ENCODE measurements at regions not wholly inside any gene's neighbourhood (a gene's known extent, or its start where the extent isn't known, plus 50 kb on each side); places are given as distances from the start of the nearest gene placed in this dataset.

DNA sequence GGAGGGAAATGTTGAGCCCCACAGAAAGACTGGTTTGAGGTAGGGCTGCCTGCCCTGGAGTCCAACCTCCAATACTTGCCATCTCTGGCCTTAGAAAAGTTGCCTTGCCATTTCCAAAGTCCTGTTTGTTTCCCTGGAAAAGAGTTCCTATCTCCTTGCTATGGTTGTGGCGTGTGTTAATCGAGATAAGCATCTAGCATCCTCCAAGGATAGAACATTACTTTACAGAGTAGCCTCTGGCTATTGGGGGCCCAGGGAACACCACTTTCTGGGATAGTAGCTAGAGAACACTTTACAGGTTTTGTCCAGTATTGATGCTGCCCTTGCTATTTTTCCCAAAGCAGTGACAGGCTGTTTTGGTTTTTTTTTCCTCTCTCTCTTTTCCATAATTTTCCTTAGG, 57.4 kb upstream of the SASH1 start:
- H3K27me3 ChIP-seq (ENCODE audit: control insufficient read depth in 2 of 2, insufficient read depth in 2 of 2, low read length in 2 of 2) = no peaks in the 10 kb centered on the region
- no peak overlapping the region for H3K4me3 ChIP-seq (ENCODE audit: low read length in 2 of 2)
- H3K4me1 ChIP-seq (ENCODE audit: control insufficient read depth in 2 of 2, insufficient read depth in 2 of 2, low read length in 2 of 2) = no peaks in the 10 kb centered on the region
- H3K9ac ChIP-seq (ENCODE audit: low read depth in 1 of 2, low read length in 2 of 2) = no peak overlapping the region
- H3K9me3 ChIP-seq (ENCODE audit: control insufficient read depth in 2 of 2, low read length in 2 of 2) = no peaks in the 10 kb centered on the region
- no peak overlapping the region for H3K27ac ChIP-seq (ENCODE audit: low read depth in 2 of 2, low read length in 2 of 2)
- H3K36me3 ChIP-seq (ENCODE audit: control insufficient read depth in 2 of 2, insufficient read depth in 2 of 2, low read length in 2 of 2) = no peaks in the 10 kb centered on the region

DNA sequence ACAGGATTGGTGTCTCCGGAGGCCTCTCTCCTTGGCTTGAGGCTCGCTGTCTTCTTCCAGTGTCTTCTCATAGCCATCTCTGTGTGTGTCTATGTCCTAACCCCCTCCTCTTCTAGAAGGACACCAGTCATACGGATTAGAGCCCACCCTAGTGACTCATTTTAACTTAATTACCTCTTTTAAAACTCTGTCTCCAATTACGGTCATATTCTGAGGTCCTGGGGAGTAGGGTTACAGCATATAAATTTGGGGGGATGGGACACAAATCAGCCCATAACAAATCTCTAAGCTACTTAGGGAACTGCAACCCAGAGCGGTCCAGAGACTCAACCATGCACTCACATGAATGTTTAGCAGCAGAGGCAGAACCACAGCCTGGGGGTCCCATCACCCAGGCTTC, 56.1 kb upstream of the SASH1 start:
- Histone ChIP-seq H3K36me3 (ENCODE audit: control insufficient read depth in 2 of 2, insufficient read depth in 2 of 2, low read length in 2 of 2) (no peaks in the 10 kb centered on the region), H3K9me3 (ENCODE audit: control insufficient read depth in 2 of 2, low read length in 2 of 2) (no peaks in the 10 kb centered on the region), H3K4me3 (ENCODE audit: low read length in 2 of 2) (no peak overlapping the region), H3K4me1 (ENCODE audit: control insufficient read depth in 2 of 2, insufficient read depth in 2 of 2, low read length in 2 of 2) (no peaks in the 10 kb centered on the region), H3K9ac (ENCODE audit: low read depth in 1 of 2, low read length in 2 of 2) (no peak overlapping the region), H3K27ac (ENCODE audit: low read depth in 2 of 2, low read length in 2 of 2) (no peak overlapping the region), H3K27me3 (ENCODE audit: control insufficient read depth in 2 of 2, insufficient read depth in 2 of 2, low read length in 2 of 2) (no peaks in the 10 kb centered on the region)

DNA sequence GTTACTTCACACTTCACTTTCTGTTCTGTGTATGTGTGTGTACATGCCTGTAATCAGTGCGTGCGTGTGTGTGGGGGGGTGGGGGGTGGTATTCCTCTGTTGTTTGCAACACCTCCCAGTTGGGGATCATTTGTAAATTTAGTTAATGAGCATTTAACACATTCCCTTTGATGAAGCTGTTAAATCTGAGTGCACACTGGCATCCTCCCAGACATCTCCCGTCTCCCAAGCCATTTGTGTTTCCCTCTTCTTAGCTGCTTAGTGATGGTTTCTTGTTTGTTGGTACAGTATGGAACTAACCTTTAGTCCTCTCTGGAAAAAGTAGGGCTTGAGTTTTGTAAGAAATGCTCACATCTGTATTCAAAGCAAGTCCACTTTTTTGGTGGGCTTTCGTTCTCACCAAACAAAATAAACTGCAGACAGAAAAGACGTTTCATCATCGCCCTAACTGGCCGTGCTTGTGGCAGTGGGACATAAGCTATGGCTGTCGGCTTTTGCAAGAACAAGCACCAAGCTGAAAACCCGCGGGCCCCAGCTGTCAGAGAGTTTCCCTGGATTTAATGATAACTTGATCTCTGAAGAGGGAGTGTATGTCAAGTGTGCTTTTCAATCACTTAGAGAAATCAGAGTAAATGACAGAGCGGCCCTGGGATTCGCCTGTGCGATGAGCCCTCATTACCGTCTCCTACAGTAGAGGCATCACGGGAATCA, 54.9 kb upstream of the SASH1 start:
- Histone ChIP-seq H3K9me3 (ENCODE audit: control insufficient read depth in 2 of 2, low read length in 2 of 2) (no peaks in the 10 kb centered on the region), H3K4me3 (ENCODE audit: low read length in 2 of 2) (no peak overlapping the region), H3K27me3 (ENCODE audit: control insufficient read depth in 2 of 2, insufficient read depth in 2 of 2, low read length in 2 of 2) (no peaks in the 10 kb centered on the region), H3K36me3 (ENCODE audit: control insufficient read depth in 2 of 2, insufficient read depth in 2 of 2, low read length in 2 of 2) (no peaks in the 10 kb centered on the region), H3K27ac (ENCODE audit: low read depth in 2 of 2, low read length in 2 of 2) (no peak overlapping the region), H3K9ac (ENCODE audit: low read depth in 1 of 2, low read length in 2 of 2) (no peak overlapping the region), H3K4me1 (ENCODE audit: control insufficient read depth in 2 of 2, insufficient read depth in 2 of 2, low read length in 2 of 2) (no peaks in the 10 kb centered on the region)

DNA sequence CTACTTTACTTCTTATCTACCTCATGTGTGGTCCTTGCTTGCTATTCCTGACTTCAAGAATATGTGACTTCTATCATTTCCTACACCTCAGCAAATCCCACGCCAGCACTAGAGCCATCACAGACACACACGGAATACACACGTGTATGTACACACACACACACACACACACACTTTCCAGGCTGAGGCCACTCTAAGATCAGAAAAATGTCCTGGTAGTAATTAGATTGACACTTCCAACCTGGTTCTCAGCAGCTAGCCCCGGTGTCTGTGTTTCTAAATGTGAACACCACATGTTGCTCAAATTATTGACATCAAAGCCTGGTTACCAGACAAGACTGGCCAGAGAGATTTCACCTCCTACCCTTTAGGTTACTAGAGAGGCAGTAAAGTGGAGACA, 54.1 kb upstream of the SASH1 start:
- no peaks in the 10 kb centered on the region for H3K36me3 ChIP-seq (ENCODE audit: control insufficient read depth in 2 of 2, insufficient read depth in 2 of 2, low read length in 2 of 2)
- no peaks in the 10 kb centered on the region for H3K9me3 ChIP-seq (ENCODE audit: control insufficient read depth in 2 of 2, low read length in 2 of 2)
- no peaks in the 10 kb centered on the region for H3K27me3 ChIP-seq (ENCODE audit: control insufficient read depth in 2 of 2, insufficient read depth in 2 of 2, low read length in 2 of 2)
- no peak overlapping the region for H3K9ac ChIP-seq (ENCODE audit: low read depth in 1 of 2, low read length in 2 of 2)
- H3K4me3 ChIP-seq (ENCODE audit: low read length in 2 of 2) = no peak overlapping the region
- H3K4me1 ChIP-seq (ENCODE audit: control insufficient read depth in 2 of 2, insufficient read depth in 2 of 2, low read length in 2 of 2) = no peaks in the 10 kb centered on the region
- H3K27ac ChIP-seq (ENCODE audit: low read depth in 2 of 2, low read length in 2 of 2) = no peak overlapping the region

DNA sequence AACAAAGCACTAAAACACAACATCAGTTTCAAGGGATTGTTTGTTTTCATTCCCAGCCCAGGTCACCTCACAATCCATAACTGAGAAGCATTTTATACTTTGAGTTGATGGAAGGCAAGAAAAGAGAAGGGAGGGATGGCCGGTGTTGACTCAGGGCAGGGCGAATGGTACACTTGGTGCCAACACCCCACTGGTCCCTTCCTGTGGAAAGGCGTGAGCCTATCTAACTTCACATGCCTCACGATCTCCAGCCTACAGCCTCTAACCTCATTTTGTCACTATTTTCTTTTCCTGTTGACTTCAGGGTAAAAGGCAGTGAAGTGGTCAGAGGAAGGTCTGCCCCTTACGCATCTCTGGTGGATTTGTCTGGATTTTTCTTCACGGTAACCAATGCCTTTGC, 53.5 kb upstream of the SASH1 start:
- Histone ChIP-seq H3K4me1 (ENCODE audit: control insufficient read depth in 2 of 2, insufficient read depth in 2 of 2, low read length in 2 of 2) (no peaks in the 10 kb centered on the region), H3K9me3 (ENCODE audit: control insufficient read depth in 2 of 2, low read length in 2 of 2) (no peaks in the 10 kb centered on the region), H3K36me3 (ENCODE audit: control insufficient read depth in 2 of 2, insufficient read depth in 2 of 2, low read length in 2 of 2) (no peaks in the 10 kb centered on the region), H3K27ac (ENCODE audit: low read depth in 2 of 2, low read length in 2 of 2) (no peak overlapping the region), H3K4me3 (ENCODE audit: low read length in 2 of 2) (no peak overlapping the region), H3K27me3 (ENCODE audit: control insufficient read depth in 2 of 2, insufficient read depth in 2 of 2, low read length in 2 of 2) (no peaks in the 10 kb centered on the region), H3K9ac (ENCODE audit: low read depth in 1 of 2, low read length in 2 of 2) (no peak overlapping the region)

DNA sequence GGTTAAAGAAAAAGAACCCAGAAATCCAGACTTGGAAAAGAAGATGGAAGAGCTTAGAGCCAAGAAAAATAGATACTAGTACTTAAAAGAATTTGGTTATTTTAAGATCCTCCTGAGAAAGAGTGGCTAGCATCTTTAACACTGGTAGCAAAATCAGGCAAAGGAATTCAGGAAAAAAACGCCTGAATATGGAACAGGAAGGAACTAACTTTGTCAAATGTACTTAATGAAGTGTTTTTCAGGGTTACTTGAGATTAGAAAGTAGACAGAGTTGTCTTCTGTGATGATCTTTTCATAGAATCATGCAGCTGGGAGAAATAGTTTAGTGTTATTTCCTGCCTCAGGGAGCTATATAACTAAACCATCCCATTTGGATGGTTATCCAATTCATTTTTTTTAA, 50.8 kb upstream of the SASH1 start:
- H3K4me1 ChIP-seq (ENCODE audit: control insufficient read depth in 2 of 2, insufficient read depth in 2 of 2, low read length in 2 of 2) = no peaks in the 10 kb centered on the region
- no peaks in the 10 kb centered on the region for H3K36me3 ChIP-seq (ENCODE audit: control insufficient read depth in 2 of 2, insufficient read depth in 2 of 2, low read length in 2 of 2)
- no peak overlapping the region for H3K4me3 ChIP-seq (ENCODE audit: low read length in 2 of 2)
- no peak overlapping the region for H3K27ac ChIP-seq (ENCODE audit: low read depth in 2 of 2, low read length in 2 of 2)
- no peaks in the 10 kb centered on the region for H3K27me3 ChIP-seq (ENCODE audit: control insufficient read depth in 2 of 2, insufficient read depth in 2 of 2, low read length in 2 of 2)
- no peak overlapping the region for H3K9ac ChIP-seq (ENCODE audit: low read depth in 1 of 2, low read length in 2 of 2)
- H3K9me3 ChIP-seq (ENCODE audit: control insufficient read depth in 2 of 2, low read length in 2 of 2) = no peaks in the 10 kb centered on the region
